Vagina (tissue), 2 donors: ENCODE measurements at regions not wholly inside any gene's neighbourhood (a gene's known extent, or its start where the extent isn't known, plus 50 kb on each side); places are given as distances from the start of the nearest gene placed in this dataset.

Experiments
- CTCF ChIP-seq, 3 experiments: fragments of 450-650 bp in 2 of 3; fragments of 200-600 bp in 1 of 3; sonication (generic) in 1 of 3; IDR thresholded peaks; one replicate each; pipeline ENCODE4 v1.5.1; 2017 to 2019; ENCODE audit warnings: antibody characterized with exemption in 3 of 3, mild to moderate bottlenecking in 2 of 3, moderate library complexity in 2 of 3
- POLR2AphosphoS5 ChIP-seq, 2 donors: sonication (generic); formaldehyde crosslinking; IDR thresholded peaks; one replicate each; pipeline ENCODE4 v1.9.0; 2017; ENCODE audit warnings: antibody characterized with exemption in 2 of 2, mild to moderate bottlenecking in 2 of 2, low read depth in 1 of 2; ENCODE audit not compliant: insufficient read depth in 1 of 2

GRCh38 chr6:139703780-139704179 lies 329.3 kb upstream of the CITED2 start:
- TF ChIP-seq CTCF (IDR thresholded peaks at IDR 0.05) (no peak), POLR2AphosphoS5 (IDR thresholded peaks at IDR 0.05; ENCODE audit: insufficient read depth in 1 of 2, low read depth in 1 of 2) (no peak)
